ENCODE measurements at regions not wholly inside any gene's neighbourhood (a gene's known extent, or its start where the extent isn't known, plus 50 kb on each side); places are given as distances from the start of the nearest gene placed in this dataset.
A peak's percentile ranks its signal among the peaks of the same experiment; 100 is the strongest.

- Histone ChIP-seq H3K27ac (ENCODE audit: low read length) (no peak overlapping the region), H3K9me3 (no peaks in the 10 kb centered on the region), H3K36me3 (ENCODE audit: control insufficient read depth in 2 of 2, extremely low read depth in 1 of 2, insufficient read depth in 1 of 2, low read length in 1 of 2) (no peaks in the 10 kb centered on the region), H3K4me3 (ENCODE audit: control insufficient read depth in 1 of 2, extremely low read depth in 1 of 2, low read length in 1 of 2) (no peak overlapping the region), H3K4me1 (ENCODE audit: control insufficient read depth in 1 of 2, extremely low read depth in 1 of 2, insufficient read depth in 2 of 2, low read length in 2 of 2) (peaks cover 0 to 27% of the 10 kb centered on the region in 2 experiments), H3K27me3 (replicated peaks in 1 of 2; ENCODE audit: control insufficient read depth in 2 of 2, extremely low read depth in 1 of 2, insufficient read depth in 2 of 2, low read length in 1 of 2) (peaks cover 6 to 8% of the 10 kb centered on the region in 2 experiments)
- Mint-ChIP-seq H3K4me3 (no peak overlapping the region), H3K27me3 (no peaks in the 10 kb centered on the region), H3K27ac (peak overlapping the region in 1 of 2 donors; percentile 23), H3K4me1 (peaks cover 47 to 64% (median 55%) of the 10 kb centered on the region in 3 donors), H3K36me3 (no peaks in the 10 kb centered on the region), H3K9me3 (no peaks in the 10 kb centered on the region)
- ATAC-seq (replicated peaks in 1 of 4), result no peak
- ChIA-PET POLR2A (no interaction called here), CTCF (no interaction called here)
- no peak for DNase-seq
- WGBS (ENCODE audit: insufficient coverage), result no CpG with 5 or more reads among the region's 2 CpGs
These were observed 82.1 kb upstream of the PPARA start for GRCh38 chr22:46068181-46068592.

GRCh38 chr22:46068593-46069491 is 81.5 kb upstream of the PPARA start:
- Histone ChIP-seq H3K4me3 (ENCODE audit: control insufficient read depth in 1 of 2, extremely low read depth in 1 of 2, low read length in 1 of 2) (peak overlapping the region in 1 of 2 donors; percentile 21), H3K36me3 (ENCODE audit: control insufficient read depth in 2 of 2, extremely low read depth in 1 of 2, insufficient read depth in 1 of 2, low read length in 1 of 2) (no peaks in the 10 kb centered on the region), H3K27me3 (replicated peaks in 1 of 2; ENCODE audit: control insufficient read depth in 2 of 2, extremely low read depth in 1 of 2, insufficient read depth in 2 of 2, low read length in 1 of 2) (peaks cover 6 to 8% of the 10 kb centered on the region in 2 experiments), H3K4me1 (ENCODE audit: control insufficient read depth in 1 of 2, extremely low read depth in 1 of 2, insufficient read depth in 2 of 2, low read length in 2 of 2) (peaks cover 0 to 34% of the 10 kb centered on the region in 2 experiments), H3K9me3 (no peaks in the 10 kb centered on the region), H3K27ac (ENCODE audit: low read length) (peak overlapping the region; percentile 40)
- 51% methylated on average over 6 of the region's 14 CpGs for WGBS (ENCODE audit: insufficient coverage)
- no peaks in the 10 kb centered on the region for H3K27me3 Mint-ChIP-seq
- H3K4me3 Mint-ChIP-seq, result peak overlapping the region; percentile 76 to 82 (median 82)
- no peak for DNase-seq
- no peaks in the 10 kb centered on the region for H3K9me3 Mint-ChIP-seq
- ATAC-seq (replicated peaks in 1 of 4), result peak in 1 of 4 experiments; percentile 23
- CTCF ChIA-PET, result interaction anchor here in 1 of 2 donors (1.2 kb wide), 1 partner anchor 32 kb away, joined by 3 read pairs; no protein-coding TSS in a partner anchor
- peak overlapping the region; percentile 86 to 88 for H3K27ac Mint-ChIP-seq
- POLR2A ChIA-PET, result interaction anchor here in 1 of 2 donors (0.7 kb wide), 1 partner anchor 62 kb away, joined by 3 read pairs; no protein-coding TSS in a partner anchor
- no peaks in the 10 kb centered on the region for H3K36me3 Mint-ChIP-seq
- H3K4me1 Mint-ChIP-seq, result peaks cover 41 to 63% (median 52%) of the 10 kb centered on the region in 3 donors

GRCh38 chr22:46069521-46070214 is 80.7 kb upstream of the PPARA start:
- Mint-ChIP-seq H3K4me1 (peaks cover 40 to 65% (median 53%) of the 10 kb centered on the region in 3 donors), H3K9me3 (no peaks in the 10 kb centered on the region), H3K27ac (peak overlapping the region; percentile 86 to 88), H3K4me3 (peak overlapping the region; percentile 76 to 82 (median 82)), H3K36me3 (no peaks in the 10 kb centered on the region), H3K27me3 (no peaks in the 10 kb centered on the region)
- ATAC-seq (replicated peaks in 1 of 4) (no peak), DNase-seq (peak in 12 of 35 experiments; percentile 19 to 41 (median 24))
- Histone ChIP-seq H3K36me3 (ENCODE audit: control insufficient read depth in 2 of 2, extremely low read depth in 1 of 2, insufficient read depth in 1 of 2, low read length in 1 of 2) (no peaks in the 10 kb centered on the region), H3K27ac (ENCODE audit: low read length) (peak overlapping the region; percentile 40), H3K4me3 (ENCODE audit: control insufficient read depth in 1 of 2, extremely low read depth in 1 of 2, low read length in 1 of 2) (peak overlapping the region in 1 of 2 donors; percentile 63), H3K4me1 (ENCODE audit: control insufficient read depth in 1 of 2, extremely low read depth in 1 of 2, insufficient read depth in 2 of 2, low read length in 2 of 2) (peaks cover 0 to 41% of the 10 kb centered on the region in 2 experiments), H3K9me3 (no peaks in the 10 kb centered on the region), H3K27me3 (replicated peaks in 1 of 2; ENCODE audit: control insufficient read depth in 2 of 2, extremely low read depth in 1 of 2, insufficient read depth in 2 of 2, low read length in 1 of 2) (peaks cover 4 to 8% of the 10 kb centered on the region in 2 experiments)
- POLR2A ChIA-PET, result interaction anchor here (0.6 to 0.7 kb wide), 2 partner anchors 63 to 230 kb away, joined by 3 read pairs; no protein-coding TSS in a partner anchor
- 39% methylated on average over 21 of the region's 24 CpGs for WGBS (ENCODE audit: insufficient coverage)
- CTCF ChIA-PET, result interaction anchor here (0.7 to 1.2 kb wide), 2 partner anchors 33 to 57 kb away, joined by 3 read pairs; no protein-coding TSS in a partner anchor

GRCh38 chr22:46070215-46070802 is 80.0 kb upstream of the PPARA start:
- Mint-ChIP-seq H3K4me3 (peak overlapping the region; percentile 76 to 82 (median 82)), H3K36me3 (no peaks in the 10 kb centered on the region), H3K27ac (peak overlapping the region in 1 of 2 donors; percentile 36), H3K9me3 (no peaks in the 10 kb centered on the region), H3K27me3 (no peaks in the 10 kb centered on the region), H3K4me1 (peaks cover 39 to 65% (median 53%) of the 10 kb centered on the region in 3 donors)
- Histone ChIP-seq H3K27ac (ENCODE audit: low read length) (peak overlapping the region; percentile 40), H3K4me3 (ENCODE audit: control insufficient read depth in 1 of 2, extremely low read depth in 1 of 2, low read length in 1 of 2) (peak overlapping the region in 1 of 2 donors; percentile 63), H3K9me3 (no peaks in the 10 kb centered on the region), H3K36me3 (ENCODE audit: control insufficient read depth in 2 of 2, extremely low read depth in 1 of 2, insufficient read depth in 1 of 2, low read length in 1 of 2) (no peaks in the 10 kb centered on the region), H3K27me3 (replicated peaks in 1 of 2; ENCODE audit: control insufficient read depth in 2 of 2, extremely low read depth in 1 of 2, insufficient read depth in 2 of 2, low read length in 1 of 2) (peaks cover 4 to 8% of the 10 kb centered on the region in 2 experiments), H3K4me1 (ENCODE audit: control insufficient read depth in 1 of 2, extremely low read depth in 1 of 2, insufficient read depth in 2 of 2, low read length in 2 of 2) (peaks cover 0 to 48% of the 10 kb centered on the region in 2 experiments)
- 2% methylated on average over 46 of the region's 57 CpGs for WGBS (ENCODE audit: insufficient coverage)
- ChIA-PET POLR2A (no interaction called here), CTCF (interaction anchor here in 1 of 2 donors (1.2 kb wide), 3 partner anchors 34 to 64 kb away, joined by 3 to 6 read pairs (median 4); no protein-coding TSS in a partner anchor)
- ATAC-seq (replicated peaks in 1 of 4) (peak; percentile 6 to 9 (median 7)), DNase-seq (peak in 1 of 35 experiments; percentile 19)

- Mint-ChIP-seq H3K4me1 (peaks cover 46 to 63% (median 55%) of the 10 kb centered on the region in 3 donors), H3K4me3 (peak overlapping the region in 1 of 3 donors; percentile 82), H3K9me3 (no peaks in the 10 kb centered on the region), H3K36me3 (no peaks in the 10 kb centered on the region), H3K27me3 (no peaks in the 10 kb centered on the region), H3K27ac (no peak overlapping the region)
- peak in 22 of 35 experiments; percentile 8 to 59 (median 34) for DNase-seq
- Histone ChIP-seq H3K27ac (ENCODE audit: low read length) (no peak overlapping the region), H3K9me3 (no peaks in the 10 kb centered on the region), H3K4me1 (ENCODE audit: control insufficient read depth in 1 of 2, extremely low read depth in 1 of 2, insufficient read depth in 2 of 2, low read length in 2 of 2) (peaks cover 0 to 49% of the 10 kb centered on the region in 2 experiments), H3K36me3 (ENCODE audit: control insufficient read depth in 2 of 2, extremely low read depth in 1 of 2, insufficient read depth in 1 of 2, low read length in 1 of 2) (peaks cover 0 to 3% of the 10 kb centered on the region in 2 donors), H3K27me3 (replicated peaks in 1 of 2; ENCODE audit: control insufficient read depth in 2 of 2, extremely low read depth in 1 of 2, insufficient read depth in 2 of 2, low read length in 1 of 2) (peaks cover 4 to 8% of the 10 kb centered on the region in 2 experiments), H3K4me3 (ENCODE audit: control insufficient read depth in 1 of 2, extremely low read depth in 1 of 2, low read length in 1 of 2) (peak overlapping the region; percentile 52 to 63)
- under 1% methylated on average over 107 of the region's 112 CpGs for WGBS (ENCODE audit: insufficient coverage)
- ChIA-PET CTCF (interaction anchor here (0.5 to 1.2 kb wide), 3 partner anchors 34 to 788 kb away, joined by 3 to 6 read pairs (median 4); no protein-coding TSS in a partner anchor), POLR2A (no interaction called here)
- peak; percentile 58 to 68 (median 64) for ATAC-seq (replicated peaks in 1 of 4)
These were observed 79.4 kb upstream of the PPARA start for GRCh38 chr22:46070803-46071450.

Measured in T-cell (primary cell).